ENCODE measurements at regions not wholly inside any gene's neighbourhood (a gene's known extent, or its start where the extent isn't known, plus 50 kb on each side); places are given as distances from the start of the nearest gene placed in this dataset.

DNA sequence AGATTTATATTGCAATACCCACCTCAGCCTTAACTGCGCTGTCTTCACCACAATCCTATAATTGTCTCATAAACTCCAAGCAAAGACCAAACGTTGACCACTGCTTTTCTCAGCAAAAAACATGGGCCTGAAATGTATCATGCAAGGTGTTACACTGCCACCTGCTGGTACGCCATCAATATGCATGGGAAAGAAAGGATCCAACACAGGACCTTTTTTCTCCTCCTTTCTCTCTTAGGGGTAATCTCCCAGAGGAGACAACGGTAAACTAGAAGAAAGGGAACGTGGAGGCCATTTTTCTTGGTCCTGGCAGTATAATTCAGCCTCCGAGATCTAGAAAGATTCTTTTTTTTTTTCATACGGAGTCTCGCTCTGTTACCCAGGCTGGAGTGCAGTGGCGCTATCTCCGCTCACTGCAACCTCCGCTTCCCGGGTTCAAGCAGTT lies 79.1 kb upstream of the MPP7 start (continued):
- TF ChIP-seq, protein P1, sequence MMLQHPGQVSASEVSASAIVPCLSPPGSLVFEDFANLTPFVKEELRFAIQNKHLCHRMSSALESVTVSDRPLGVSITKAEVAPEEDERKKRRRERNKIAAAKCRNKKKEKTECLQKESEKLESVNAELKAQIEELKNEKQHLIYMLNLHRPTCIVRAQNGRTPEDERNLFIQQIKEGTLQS (IDR thresholded peaks at IDR 0.05; ENCODE audit: insufficient read depth, low read depth, low read length): no peak
- TF ChIP-seq TCF12 (IDR thresholded peaks at IDR 0.05; ENCODE audit: low read depth, low read length) (no peak), RAD21 (IDR thresholded peaks at IDR 0.05 in 1 of 2, conservative IDR thresholded peaks at IDR 0.05 in 1 of 2; ENCODE audit: low read depth in 2 of 2, low read length in 2 of 2) (peak; percentile 98 to 100), JUN (IDR thresholded peaks at IDR 0.05; ENCODE audit: low read depth, low read length) (no peak), ASH2L (IDR thresholded peaks at IDR 0.05; ENCODE audit: low read length) (no peak), NRF1 (IDR thresholded peaks at IDR 0.05; ENCODE audit: low read depth, low read length) (no peak), CREB1 (IDR thresholded peaks at IDR 0.05) (no peak), HDAC2 (IDR thresholded peaks at IDR 0.05; ENCODE audit: borderline replicate concordance in 1 of 2, low read depth in 2 of 2, low read length in 2 of 2) (0 out of 4 replicates have a peak, but pooled peaks of 1 of the 2 experiments have one; percentile 47), CBX5 (IDR thresholded peaks at IDR 0.05; ENCODE audit: low read depth, low read length) (no peak), ZNF274 (IDR thresholded peaks at IDR 0.05; ENCODE audit: borderline replicate concordance, extremely low read depth, low read length) (no peak), YY1 (IDR thresholded peaks at IDR 0.05; ENCODE audit: low read depth, low read length) (peak; percentile 77)
- TF ChIP-seq, protein P2, sequence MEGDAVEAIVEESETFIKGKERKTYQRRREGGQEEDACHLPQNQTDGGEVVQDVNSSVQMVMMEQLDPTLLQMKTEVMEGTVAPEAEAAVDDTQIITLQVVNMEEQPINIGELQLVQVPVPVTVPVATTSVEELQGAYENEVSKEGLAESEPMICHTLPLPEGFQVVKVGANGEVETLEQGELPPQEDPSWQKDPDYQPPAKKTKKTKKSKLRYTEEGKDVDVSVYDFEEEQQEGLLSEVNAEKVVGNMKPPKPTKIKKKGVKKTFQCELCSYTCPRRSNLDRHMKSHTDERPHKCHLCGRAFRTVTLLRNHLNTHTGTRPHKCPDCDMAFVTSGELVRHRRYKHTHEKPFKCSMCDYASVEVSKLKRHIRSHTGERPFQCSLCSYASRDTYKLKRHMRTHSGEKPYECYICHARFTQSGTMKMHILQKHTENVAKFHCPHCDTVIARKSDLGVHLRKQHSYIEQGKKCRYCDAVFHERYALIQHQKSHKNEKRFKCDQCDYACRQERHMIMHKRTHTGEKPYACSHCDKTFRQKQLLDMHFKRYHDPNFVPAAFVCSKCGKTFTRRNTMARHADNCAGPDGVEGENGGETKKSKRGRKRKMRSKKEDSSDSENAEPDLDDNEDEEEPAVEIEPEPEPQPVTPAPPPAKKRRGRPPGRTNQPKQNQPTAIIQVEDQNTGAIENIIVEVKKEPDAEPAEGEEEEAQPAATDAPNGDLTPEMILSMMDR (IDR thresholded peaks at IDR 0.05; ENCODE audit: control extremely low read depth in 1 of 3, insufficient read depth in 1 of 3, low read depth in 1 of 3, low read length in 3 of 3): peak in 2 of 3 experiments; percentile 93 to 95; a peak in 3 of 4 replicates
- TF ChIP-seq, protein P3, sequence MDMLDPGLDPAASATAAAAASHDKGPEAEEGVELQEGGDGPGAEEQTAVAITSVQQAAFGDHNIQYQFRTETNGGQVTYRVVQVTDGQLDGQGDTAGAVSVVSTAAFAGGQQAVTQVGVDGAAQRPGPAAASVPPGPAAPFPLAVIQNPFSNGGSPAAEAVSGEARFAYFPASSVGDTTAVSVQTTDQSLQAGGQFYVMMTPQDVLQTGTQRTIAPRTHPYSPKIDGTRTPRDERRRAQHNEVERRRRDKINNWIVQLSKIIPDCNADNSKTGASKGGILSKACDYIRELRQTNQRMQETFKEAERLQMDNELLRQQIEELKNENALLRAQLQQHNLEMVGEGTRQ (IDR thresholded peaks at IDR 0.05; ENCODE audit: low read length): no peak
- TF ChIP-seq, protein P4, sequence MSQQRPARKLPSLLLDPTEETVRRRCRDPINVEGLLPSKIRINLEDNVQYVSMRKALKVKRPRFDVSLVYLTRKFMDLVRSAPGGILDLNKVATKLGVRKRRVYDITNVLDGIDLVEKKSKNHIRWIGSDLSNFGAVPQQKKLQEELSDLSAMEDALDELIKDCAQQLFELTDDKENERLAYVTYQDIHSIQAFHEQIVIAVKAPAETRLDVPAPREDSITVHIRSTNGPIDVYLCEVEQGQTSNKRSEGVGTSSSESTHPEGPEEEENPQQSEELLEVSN (IDR thresholded peaks at IDR 0.05): no peak

Measured in H1 (cell line).